ENCODE measurements at regions not wholly inside any gene's neighbourhood (a gene's known extent, or its start where the extent isn't known, plus 50 kb on each side); places are given as distances from the start of the nearest gene placed in this dataset.

- WGBS, 4 donors = 5 to 19% (median 15%) methylated on average over 1 of the region's 1 CpG
- no peak for TF ChIP-seq POLR2A (IDR thresholded peaks at IDR 0.05)
- no peak for TF ChIP-seq CTCF (IDR thresholded peaks at IDR 0.05)
- H3K4me1 ChIP-seq = peaks cover 0 to 7% (median 0%) of the 10 kb centered on the region in 12 donors
- no peaks in the 10 kb centered on the region for H3K36me3 ChIP-seq
- H3K9me3 ChIP-seq = peaks cover 0 to 19% (median 2%) of the 10 kb centered on the region in 12 donors
- no peaks in the 10 kb centered on the region for H3K27me3 ChIP-seq
- DNase-seq (no peak), ATAC-seq (peak in 1 of 4 donors; percentile 65)
- no peak overlapping the region for H3K4me3 ChIP-seq
- intact Hi-C loops (cut with DNase I) = loop anchor here in 1 of 10 donors (10.0 kb wide), 1 partner anchor 56 kb away; no protein-coding TSS in a partner anchor
- H3K27ac ChIP-seq = no peak overlapping the region
Measured at GRCh38 chr18:28468901-28469300, 292.0 kb upstream of the CDH2 start.

- Histone ChIP-seq H3K27me3 (no peaks in the 10 kb centered on the region), H3K4me3 (no peak overlapping the region), H3K27ac (no peak overlapping the region), H3K9me3 (peaks cover 0 to 13% (median 2%) of the 10 kb centered on the region in 12 donors), H3K4me1 (peaks cover 0 to 7% (median 0%) of the 10 kb centered on the region in 12 donors), H3K36me3 (no peaks in the 10 kb centered on the region)
- 85 to 91% (median 90%) methylated on average over 2 of the region's 2 CpGs for WGBS, 4 donors
- TF ChIP-seq CTCF (IDR thresholded peaks at IDR 0.05) (no peak), POLR2A (IDR thresholded peaks at IDR 0.05) (no peak)
- DNase-seq (no peak), ATAC-seq (no peak)
- intact Hi-C loops (cut with DNase I) = loop anchor here in 1 of 10 donors (10.0 kb wide), 1 partner anchor 59 kb away; no protein-coding TSS in a partner anchor
Measured at GRCh38 chr18:28466204-28466603, 289.3 kb upstream of the CDH2 start.

- Histone ChIP-seq H3K9me3 (no peaks in the 10 kb centered on the region), H3K27me3 (no peaks in the 10 kb centered on the region), H3K4me1 (no peaks in the 10 kb centered on the region), H3K36me3 (no peaks in the 10 kb centered on the region), H3K4me3 (no peak overlapping the region), H3K27ac (no peak overlapping the region)
- TF ChIP-seq POLR2A (IDR thresholded peaks at IDR 0.05) = no peak
- no peak for TF ChIP-seq CTCF (IDR thresholded peaks at IDR 0.05)
- DNase-seq (no peak), ATAC-seq (no peak)
- 77 to 94% (median 91%) methylated on average over 2 of the region's 2 CpGs for WGBS, 4 donors
- intact Hi-C loops (cut with DNase I) = no loop called here
Measured at GRCh38 chr18:28459587-28459986, 282.7 kb upstream of the CDH2 start.

GRCh38 chr18:28458751-28459150, 281.8 kb upstream of the CDH2 start:
- Histone ChIP-seq H3K4me3 (no peak overlapping the region), H3K27ac (no peak overlapping the region), H3K4me1 (no peaks in the 10 kb centered on the region), H3K9me3 (no peaks in the 10 kb centered on the region), H3K27me3 (no peaks in the 10 kb centered on the region), H3K36me3 (no peaks in the 10 kb centered on the region)
- WGBS, 4 donors = 75 to 92% (median 87%) methylated on average over 1 of the region's 1 CpG
- TF ChIP-seq POLR2A (IDR thresholded peaks at IDR 0.05) (no peak), CTCF (IDR thresholded peaks at IDR 0.05) (no peak)
- intact Hi-C loops (cut with DNase I) = no loop called here
- ATAC-seq (no peak), DNase-seq (no peak)

Measured in heart left ventricle (tissue), 16 donors.